Muscle of leg (tissue), 3 donors: ENCODE measurements at regions not wholly inside any gene's neighbourhood (a gene's known extent, or its start where the extent isn't known, plus 50 kb on each side); places are given as distances from the start of the nearest gene placed in this dataset.
A peak's percentile ranks its signal among the peaks of the same experiment; 100 is the strongest.
"Not testable (repeated sequence)": the region's sequence is repeated elsewhere in the genome, so short reads cannot be mapped to it uniquely, and the experiment has no call there.

Experiments used
- DNase-seq: peaks from one replicate; pipeline ENCODE4 v3.0.0; 2013
- H3K27ac ChIP-seq: one replicate; pipeline ENCODE4 v1.5.1; 2013; ENCODE audit warnings: mild to moderate bottlenecking, low read length, control low read depth
- H3K27me3 ChIP-seq: one replicate; pipeline ENCODE4 v1.6.1; 2013; ENCODE audit warnings: low read length; ENCODE audit not compliant: control insufficient read depth, insufficient read depth
- H3K36me3 ChIP-seq: one replicate; pipeline ENCODE4 v1.6.1; 2013; ENCODE audit warnings: low read length; ENCODE audit not compliant: control insufficient read depth, insufficient read depth
- H3K4me1 ChIP-seq: one replicate; pipeline ENCODE4 v1.6.1; 2013; ENCODE audit warnings: low read length; ENCODE audit not compliant: control insufficient read depth, insufficient read depth
- H3K4me3 ChIP-seq: one replicate; pipeline ENCODE4 v1.5.1; 2013; ENCODE audit warnings: low read length, control low read depth
- H3K9me3 ChIP-seq: replicated peaks from 2 replicates; pipeline ENCODE4 v1.6.1; 2013; ENCODE audit warnings: low read depth, low read length; ENCODE audit not compliant: control insufficient read depth
- WGBS: methylation state at CpG from one replicate; pipeline ENCODE4 v1.1.5; 2013; ENCODE audit warnings: missing lambda C conversion rate; ENCODE audit not compliant: insufficient coverage; 5-methylcytosine and 5-hydroxymethylcytosine counted together

DNA sequence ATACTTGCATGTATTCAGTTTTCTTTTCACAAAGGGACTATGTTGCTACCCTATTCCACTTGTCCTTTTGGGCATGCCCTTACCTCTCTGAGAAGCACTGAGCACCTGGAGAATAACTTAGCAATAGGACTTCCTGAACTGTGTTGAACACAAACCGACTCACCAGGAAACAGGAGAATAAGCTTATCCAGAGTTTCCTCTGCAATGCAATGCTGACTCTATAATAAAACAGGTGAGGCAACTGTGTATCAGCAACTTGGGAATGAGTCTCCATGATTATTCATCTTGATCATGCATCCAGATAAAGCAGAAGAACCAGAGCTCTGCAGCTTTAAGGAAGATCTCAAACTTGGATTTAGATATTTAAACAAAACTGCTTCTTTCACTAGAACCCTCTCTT, 806.5 kb downstream of the IGSF11 start:
- no peaks in the 10 kb centered on the region for H3K27me3 ChIP-seq
- H3K27ac ChIP-seq: no peak overlapping the region
- peaks cover 3% of the 10 kb centered on the region for H3K9me3 ChIP-seq
- no CpG with 5 or more reads among the region's 1 CpG for WGBS
- no peak overlapping the region for H3K4me3 ChIP-seq
- H3K4me1 ChIP-seq: no peaks in the 10 kb centered on the region
- H3K36me3 ChIP-seq: no peaks in the 10 kb centered on the region
- DNase-seq: no peak

DNA sequence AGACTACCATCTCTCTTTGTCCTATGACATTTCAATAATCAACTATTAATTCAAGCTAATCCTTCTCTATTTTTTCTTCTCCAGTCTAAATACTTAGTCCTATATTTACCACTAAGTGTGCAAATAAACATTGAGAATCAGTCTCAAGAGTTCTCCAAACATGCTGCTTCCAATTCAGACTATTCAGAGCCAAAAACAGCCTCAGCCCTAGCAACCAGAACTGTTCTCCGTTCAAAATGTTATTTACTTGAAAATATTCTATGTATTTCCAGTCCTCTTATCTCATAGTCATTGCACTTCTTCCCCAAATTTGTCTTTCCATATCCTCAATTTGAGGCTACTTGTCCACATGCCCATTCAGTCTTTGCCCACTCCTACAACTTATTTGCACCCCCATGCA, 805.5 kb downstream of the IGSF11 start:
- no peaks in the 10 kb centered on the region for H3K27me3 ChIP-seq
- peak; percentile 65 for DNase-seq
- H3K4me1 ChIP-seq: no peaks in the 10 kb centered on the region
- H3K36me3 ChIP-seq: no peaks in the 10 kb centered on the region
- no peak overlapping the region for H3K27ac ChIP-seq
- no peak overlapping the region for H3K4me3 ChIP-seq
- WGBS: no CpG with 5 or more reads among the region's 1 CpG
- H3K9me3 ChIP-seq: peaks cover 3% of the 10 kb centered on the region

DNA sequence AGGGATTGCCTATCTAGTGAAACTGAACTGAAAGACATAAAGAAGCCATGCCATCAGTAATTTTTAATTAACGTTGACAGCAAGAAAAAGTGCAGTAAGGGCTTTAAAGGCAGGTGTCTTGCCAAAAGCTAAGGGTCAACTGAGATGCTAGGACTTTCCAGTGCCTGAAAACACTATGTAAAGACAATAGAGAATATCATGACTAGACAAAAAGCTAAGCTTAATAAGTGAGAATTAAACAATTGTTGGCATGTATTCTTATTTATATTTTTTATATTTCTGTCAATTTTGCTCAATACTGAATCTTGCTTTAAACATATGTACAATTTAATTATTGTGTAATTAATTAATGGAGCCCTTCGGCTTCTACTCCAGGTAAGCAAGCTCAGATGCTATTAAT, 803.1 kb downstream of the IGSF11 start:
- no peaks in the 10 kb centered on the region for H3K4me1 ChIP-seq
- H3K27ac ChIP-seq: no peak overlapping the region
- no peak for DNase-seq
- WGBS: no CpG with 5 or more reads among the region's 2 CpGs
- H3K4me3 ChIP-seq: no peak overlapping the region
- H3K9me3 ChIP-seq: no peaks in the 10 kb centered on the region
- H3K27me3 ChIP-seq: no peaks in the 10 kb centered on the region
- no peaks in the 10 kb centered on the region for H3K36me3 ChIP-seq

DNA sequence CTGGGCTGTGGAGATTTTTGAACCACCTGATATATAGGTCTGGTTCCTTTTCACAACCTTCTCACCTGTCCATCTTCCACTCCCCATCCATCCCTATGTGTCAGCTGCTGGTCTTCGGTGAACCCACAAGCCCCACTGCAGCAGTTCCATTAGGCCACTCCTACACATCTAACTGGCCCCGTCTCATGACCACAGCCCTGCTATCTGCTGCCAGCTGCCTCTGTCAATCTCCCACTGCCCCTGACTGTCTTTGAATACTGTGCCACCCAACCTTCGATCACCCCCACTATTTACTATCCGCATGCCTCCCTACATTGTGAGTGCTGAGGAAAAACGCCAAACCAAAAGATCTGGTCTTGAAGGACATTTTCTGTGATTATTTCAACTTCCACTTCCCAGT, 795.4 kb downstream of the IGSF11 start:
- Histone ChIP-seq H3K9me3 (no peaks in the 10 kb centered on the region), H3K27me3 (no peaks in the 10 kb centered on the region), H3K4me1 (no peaks in the 10 kb centered on the region), H3K36me3 (no peaks in the 10 kb centered on the region), H3K27ac (no peak overlapping the region), H3K4me3 (no peak overlapping the region)
- no peak for DNase-seq
- WGBS: 79% methylated on average over 3 of the region's 5 CpGs

DNA sequence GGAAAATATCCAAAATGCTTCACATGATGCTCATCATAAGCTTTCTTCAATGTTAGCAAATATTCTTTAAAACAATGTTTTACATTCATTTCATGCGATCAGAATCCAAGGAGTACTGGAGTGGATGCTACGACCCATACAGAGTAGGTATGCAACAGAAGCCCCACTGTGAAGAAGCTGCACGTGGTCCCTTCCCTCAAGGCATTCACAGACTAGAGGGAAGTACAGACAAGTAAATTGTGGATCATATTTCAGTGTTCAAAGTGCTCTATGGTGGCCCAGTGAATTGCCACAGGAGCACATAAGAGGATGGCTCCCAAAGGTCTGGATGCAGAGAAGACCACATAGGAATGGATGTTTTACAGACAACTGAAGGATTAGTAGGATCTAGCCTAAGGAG, 789.9 kb downstream of the IGSF11 start:
- WGBS: 66% methylated on average over 3 of the region's 3 CpGs
- Histone ChIP-seq H3K9me3 (no peaks in the 10 kb centered on the region), H3K27me3 (no peaks in the 10 kb centered on the region), H3K4me3 (no peak overlapping the region), H3K27ac (no peak overlapping the region), H3K36me3 (no peaks in the 10 kb centered on the region), H3K4me1 (no peaks in the 10 kb centered on the region)
- no peak for DNase-seq

DNA sequence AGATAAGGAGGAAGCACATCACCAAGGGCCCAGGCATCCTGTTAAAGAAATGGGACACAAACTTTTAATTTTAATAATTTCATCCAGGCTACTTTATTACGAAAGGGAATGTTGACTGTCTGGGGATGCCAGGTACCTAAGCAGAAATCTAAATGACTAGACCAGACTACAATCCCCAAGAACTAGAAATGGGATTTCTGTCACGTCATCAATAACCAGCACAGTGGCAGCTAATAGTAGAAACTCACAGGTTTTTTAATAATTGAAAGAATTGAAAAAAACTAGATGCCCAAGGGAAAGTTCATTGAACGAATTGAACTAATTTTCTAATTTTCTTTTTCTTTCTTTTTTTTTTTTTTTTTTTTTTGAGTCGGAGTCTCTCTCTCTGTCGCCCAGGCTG, 789.3 kb downstream of the IGSF11 start:
- H3K36me3 ChIP-seq: no peaks in the 10 kb centered on the region
- H3K4me1 ChIP-seq: no peaks in the 10 kb centered on the region
- H3K4me3 ChIP-seq: no peak overlapping the region
- no peaks in the 10 kb centered on the region for H3K9me3 ChIP-seq
- H3K27me3 ChIP-seq: no peaks in the 10 kb centered on the region
- no peak overlapping the region for H3K27ac ChIP-seq
- no peak for DNase-seq
- no CpG with 5 or more reads among the region's 5 CpGs for WGBS

DNA sequence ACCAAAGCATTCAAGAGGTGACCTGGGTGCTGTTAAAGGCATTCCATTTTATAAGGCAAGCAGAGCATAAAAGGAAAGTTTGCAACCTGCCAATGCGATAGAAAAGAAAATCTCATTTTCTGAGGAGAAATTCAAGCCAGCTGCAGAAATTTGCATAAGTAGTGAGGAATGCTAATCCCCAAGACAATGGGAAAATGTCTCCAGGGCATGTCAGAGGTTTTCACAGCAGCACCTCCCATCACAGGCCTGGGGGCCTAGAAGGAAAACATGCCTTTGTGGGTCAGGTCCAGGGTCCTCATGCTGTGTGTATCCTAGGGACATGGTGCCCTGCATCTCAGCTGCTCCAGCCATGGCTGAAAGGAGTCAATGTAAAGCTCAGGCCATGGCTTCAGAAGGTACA, 775.8 kb downstream of the IGSF11 start:
- H3K4me3 ChIP-seq, DNase-seq, H3K36me3 ChIP-seq, H3K27me3 ChIP-seq, H3K9me3 ChIP-seq, H3K4me1 ChIP-seq, H3K27ac ChIP-seq: not testable (repeated sequence)
- WGBS: 86% methylated on average over 1 of the region's 1 CpG

DNA sequence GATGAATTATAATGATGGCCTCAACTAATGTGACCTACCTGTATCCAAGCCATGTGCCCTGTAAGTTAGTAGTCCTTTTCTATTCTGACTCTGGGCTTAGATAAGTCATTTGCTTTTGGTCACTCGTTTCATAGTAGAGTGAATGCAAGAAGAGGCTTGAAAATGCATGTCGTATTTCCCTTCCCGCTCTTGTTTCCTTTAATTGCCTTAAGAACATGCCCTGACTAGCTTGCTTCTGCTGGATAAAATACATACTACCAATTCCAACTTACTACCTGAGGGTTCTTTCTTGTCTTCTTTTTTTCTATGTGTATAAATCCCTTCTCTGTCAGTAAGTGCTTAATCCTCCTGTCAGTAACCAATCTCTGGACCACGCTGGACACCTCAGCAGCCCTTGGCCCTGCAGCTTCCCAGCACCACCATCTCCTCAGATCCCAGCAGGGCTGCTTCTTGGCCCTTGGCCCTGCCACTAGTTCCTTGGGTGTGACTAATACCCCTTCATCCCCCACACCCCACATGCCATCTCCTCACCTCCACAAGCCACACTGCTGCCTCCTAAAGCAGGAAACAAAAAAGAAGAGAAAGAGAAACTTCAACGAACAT, 771.7 kb downstream of the IGSF11 start:
- Histone ChIP-seq H3K27ac (no peak overlapping the region), H3K27me3 (no peaks in the 10 kb centered on the region), H3K36me3 (no peaks in the 10 kb centered on the region), H3K4me1 (no peaks in the 10 kb centered on the region), H3K9me3 (peaks cover 4% of the 10 kb centered on the region), H3K4me3 (no peak overlapping the region)
- 80% methylated on average over 1 of the region's 5 CpGs for WGBS
- DNase-seq: no peak

DNA sequence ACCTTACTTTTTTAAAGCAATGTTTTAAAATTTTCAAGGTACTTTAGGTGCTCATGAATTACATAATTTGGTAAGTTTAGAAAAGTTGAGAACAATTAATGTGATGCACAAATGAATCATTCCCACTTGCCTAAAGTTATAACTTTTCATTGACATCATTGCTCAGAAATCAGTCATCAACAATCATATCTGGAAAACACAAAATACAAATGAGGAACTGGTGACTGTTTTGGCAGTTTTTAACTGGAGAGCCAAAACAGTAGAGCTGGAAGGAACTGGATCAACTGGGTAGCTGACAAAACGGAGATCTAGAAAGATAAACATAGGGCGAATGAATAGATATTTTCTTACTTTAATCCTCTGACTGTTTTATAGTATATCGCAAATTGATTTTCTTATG, 767.1 kb downstream of the IGSF11 start:
- no CpG with 5 or more reads among the region's 3 CpGs for WGBS
- Histone ChIP-seq H3K36me3 (no peaks in the 10 kb centered on the region), H3K4me1 (no peaks in the 10 kb centered on the region), H3K4me3 (no peak overlapping the region), H3K9me3 (peaks cover 9% of the 10 kb centered on the region), H3K27me3 (no peaks in the 10 kb centered on the region), H3K27ac (no peak overlapping the region)
- no peak for DNase-seq

DNA sequence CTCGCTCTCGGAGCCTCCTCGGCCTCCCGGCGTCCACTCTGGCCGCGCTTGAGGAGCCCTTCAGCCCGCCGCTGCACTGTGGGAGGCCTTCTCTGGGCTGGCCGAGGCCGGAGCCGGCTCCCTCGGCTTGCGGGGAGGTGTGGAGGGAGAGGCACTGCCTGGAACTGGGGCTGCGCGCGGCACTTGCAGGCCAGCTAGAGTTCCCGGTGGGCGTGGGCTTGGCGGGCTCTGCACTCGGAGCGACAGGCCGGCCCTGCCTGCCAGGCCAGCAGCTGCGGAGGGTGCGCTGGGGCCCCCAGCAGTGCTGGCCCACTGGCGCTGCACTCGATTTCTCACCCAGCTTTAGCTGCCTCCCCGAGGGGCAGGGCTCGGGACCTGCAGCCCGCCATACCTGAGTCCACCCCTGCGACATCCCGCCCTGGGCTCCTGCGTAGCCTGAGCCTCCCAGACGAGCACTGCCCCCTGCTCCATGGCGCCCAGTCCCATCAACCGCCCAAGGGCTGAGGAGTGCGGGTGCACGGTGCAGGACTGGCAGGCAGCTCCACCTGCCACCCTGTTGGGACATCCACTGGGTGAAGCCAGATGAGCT, 765.0 kb downstream of the IGSF11 start:
- Histone ChIP-seq H3K36me3 (no peaks in the 10 kb centered on the region), H3K27ac (no peak overlapping the region), H3K9me3 (peaks cover 9% of the 10 kb centered on the region), H3K27me3 (no peaks in the 10 kb centered on the region), H3K4me3 (no peak overlapping the region), H3K4me1 (no peaks in the 10 kb centered on the region)
- no peak for DNase-seq
- 96% methylated on average over 33 of the region's 38 CpGs for WGBS

DNA sequence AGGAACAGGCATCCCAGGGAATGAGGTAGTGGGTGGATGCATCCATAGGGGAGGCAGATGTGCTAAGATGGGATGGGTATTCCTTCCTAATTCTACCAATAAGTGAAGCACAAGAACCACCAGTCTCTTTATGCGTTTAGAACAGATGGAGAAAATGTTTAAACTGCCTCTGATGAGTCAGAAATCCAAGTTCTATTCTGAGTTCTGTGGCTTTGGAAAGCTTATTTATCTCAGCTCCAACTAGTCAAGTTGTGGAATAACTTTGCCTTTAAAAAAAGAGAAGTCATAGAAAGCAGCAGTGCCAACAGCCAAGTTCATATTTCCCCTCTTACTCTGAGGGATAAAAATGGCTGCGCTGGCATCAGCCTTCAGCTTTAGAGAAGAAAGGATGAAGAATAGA, 761.7 kb downstream of the IGSF11 start:
- WGBS: no CpG with 5 or more reads among the region's 2 CpGs
- Histone ChIP-seq H3K27me3 (no peaks in the 10 kb centered on the region), H3K27ac (no peak overlapping the region), H3K36me3 (no peaks in the 10 kb centered on the region), H3K4me1 (no peaks in the 10 kb centered on the region), H3K4me3 (no peak overlapping the region), H3K9me3 (peaks cover 9% of the 10 kb centered on the region)
- no peak for DNase-seq
